Upper lobe of left lung (tissue), 4 donors: ENCODE measurements at regions not wholly inside any gene's neighbourhood (a gene's known extent, or its start where the extent isn't known, plus 50 kb on each side); places are given as distances from the start of the nearest gene placed in this dataset.

Source experiments
- CTCF ChIP-seq, 6 experiments: fragments of 450-650 bp in 4 of 6; fragments of 200-600 bp in 2 of 6; sonication (generic) in 2 of 6; IDR thresholded peaks; one replicate each; pipeline ENCODE4 v1.5.1; 2016 to 2019; ENCODE audit warnings: antibody characterized with exemption in 6 of 6
- EP300 ChIP-seq, 4 donors: sonication (generic); formaldehyde crosslinking; IDR thresholded peaks; one replicate each; pipeline ENCODE4 v1.5.1; 2017; ENCODE audit warnings: antibody characterized with exemption in 4 of 4, control low read depth in 2 of 4
- POLR2A ChIP-seq, 4 donors: fragments of 450-650 bp; IDR thresholded peaks; one replicate each; pipeline ENCODE4 v1.5.1; 2016 to 2017; ENCODE audit warnings: antibody characterized with exemption in 4 of 4, mild to moderate bottlenecking in 2 of 4
- POLR2AphosphoS5 ChIP-seq, 2 donors: sonication (generic); formaldehyde crosslinking; IDR thresholded peaks; one replicate each; pipeline ENCODE4 v1.5.1; 2017; ENCODE audit warnings: antibody characterized with exemption in 2 of 2

- TF ChIP-seq CTCF (IDR thresholded peaks at IDR 0.05) (no peak), POLR2A (IDR thresholded peaks at IDR 0.05) (no peak), POLR2AphosphoS5 (IDR thresholded peaks at IDR 0.05) (no peak), EP300 (IDR thresholded peaks at IDR 0.05) (no peak)
These were observed 75.7 kb upstream of the PDZD8 start for GRCh38 chr10:117450940-117451339.
